ENCODE measurements at regions not wholly inside any gene's neighbourhood (a gene's known extent, or its start where the extent isn't known, plus 50 kb on each side); places are given as distances from the start of the nearest gene placed in this dataset.

DNA sequence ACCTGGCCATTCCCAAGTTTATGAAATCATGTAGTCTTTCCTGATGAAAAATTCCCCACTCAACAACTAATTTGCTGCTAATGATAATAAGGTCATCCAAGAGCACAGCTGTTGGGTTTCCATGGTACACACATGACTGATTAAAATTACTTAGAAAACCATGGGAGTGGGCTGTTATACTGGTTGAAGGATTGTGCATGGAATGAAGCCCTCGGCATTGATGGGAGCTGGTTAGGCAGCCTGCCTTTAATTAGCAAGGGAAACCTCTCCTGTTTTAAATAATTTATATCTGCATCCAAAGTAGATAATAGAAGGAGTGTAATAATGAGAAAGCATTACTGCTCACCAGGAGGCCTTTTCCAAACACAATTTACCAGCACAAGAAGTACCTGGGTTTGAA lies 235.1 kb upstream of the CFAP20DC start:
- no peak for DNase-seq

DNA sequence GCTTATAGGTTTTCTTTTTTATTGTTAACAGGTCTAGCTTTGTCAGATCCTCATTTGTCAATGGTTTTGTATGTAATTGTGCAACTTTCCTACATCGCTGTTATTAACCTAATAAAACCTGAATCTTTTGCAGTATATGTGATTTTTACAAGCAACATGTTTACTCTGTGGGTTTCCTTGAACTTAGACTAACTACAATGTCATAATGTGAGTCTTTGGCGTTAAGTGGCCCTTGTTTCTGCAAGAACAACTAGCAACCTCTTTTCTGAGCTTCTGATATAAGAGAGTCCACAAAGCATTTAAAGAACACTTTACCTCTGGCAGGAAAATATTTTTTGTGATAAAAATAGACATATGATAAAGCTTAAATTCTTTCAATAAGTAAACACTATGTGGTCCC lies 230.3 kb upstream of the CFAP20DC start:
- no peak for DNase-seq

DNA sequence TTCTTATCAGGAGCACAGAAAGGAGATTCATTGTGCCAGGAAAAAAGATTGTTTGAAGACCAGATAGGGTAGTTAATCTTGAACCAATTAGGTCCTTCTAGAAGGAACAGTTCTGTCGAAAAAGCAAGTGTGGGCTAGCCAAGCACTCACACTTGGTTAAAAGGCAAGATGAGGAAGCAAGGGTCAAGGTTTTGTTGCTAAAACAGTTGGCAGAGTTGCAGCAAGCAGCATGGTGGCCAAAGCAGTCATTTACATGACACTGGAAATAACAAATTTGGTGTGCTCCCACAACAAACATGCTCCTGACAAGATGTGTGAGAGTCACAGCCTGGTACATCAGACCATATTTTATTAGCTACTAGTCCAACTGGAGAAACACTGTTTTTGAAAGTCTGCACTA lies 228.0 kb upstream of the CFAP20DC start:
- DNase-seq, result no peak

DNA sequence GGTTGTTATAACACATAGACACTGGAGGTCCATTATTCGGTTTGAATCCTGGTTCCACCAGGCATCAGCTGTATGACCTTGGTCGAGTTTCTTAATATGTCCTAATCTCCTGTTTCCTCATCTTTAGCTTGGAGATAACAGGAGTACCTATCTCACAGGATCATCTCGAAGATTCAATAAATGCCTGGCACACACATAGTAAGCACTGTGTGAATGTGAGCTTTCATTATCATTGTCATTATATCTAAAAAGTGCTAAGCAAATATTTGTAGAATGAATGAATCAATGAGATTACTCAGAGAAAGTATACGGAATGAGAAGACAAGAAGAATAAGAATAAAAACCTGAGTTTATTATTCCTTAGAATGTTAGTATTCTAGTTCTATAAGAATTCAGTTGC lies 227.4 kb upstream of the CFAP20DC start:
- DNase-seq, result no peak

GRCh38 chr3:59273976-59274375 lies 224.2 kb upstream of the CFAP20DC start:
- DNase-seq, result no peak

- no peak for DNase-seq
Measured at GRCh38 chr3:59271971-59272370, 222.1 kb upstream of the CFAP20DC start.

DNA sequence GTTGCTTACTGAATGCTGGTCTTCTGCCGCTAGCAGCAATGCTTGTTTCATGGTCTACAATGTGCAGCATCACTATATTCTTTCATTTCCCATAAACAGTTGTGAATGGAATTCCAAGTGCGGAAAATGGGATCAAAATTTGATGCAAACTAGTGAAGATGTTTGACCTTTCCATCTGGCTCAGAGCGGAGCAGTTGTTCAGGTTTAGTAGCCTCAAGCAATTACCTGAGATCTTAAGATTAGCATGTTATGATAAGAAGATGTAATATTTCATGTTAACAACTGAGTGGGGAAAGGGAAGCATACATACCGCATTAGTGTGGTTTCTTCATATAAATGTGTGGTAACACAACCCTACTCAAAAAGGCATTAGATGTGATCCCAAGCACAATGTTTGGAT lies 221.1 kb upstream of the CFAP20DC start:
- DNase-seq, result no peak

- DNase-seq, result no peak
Measured at GRCh38 chr3:59270209-59270608, 220.4 kb upstream of the CFAP20DC start.

DNA sequence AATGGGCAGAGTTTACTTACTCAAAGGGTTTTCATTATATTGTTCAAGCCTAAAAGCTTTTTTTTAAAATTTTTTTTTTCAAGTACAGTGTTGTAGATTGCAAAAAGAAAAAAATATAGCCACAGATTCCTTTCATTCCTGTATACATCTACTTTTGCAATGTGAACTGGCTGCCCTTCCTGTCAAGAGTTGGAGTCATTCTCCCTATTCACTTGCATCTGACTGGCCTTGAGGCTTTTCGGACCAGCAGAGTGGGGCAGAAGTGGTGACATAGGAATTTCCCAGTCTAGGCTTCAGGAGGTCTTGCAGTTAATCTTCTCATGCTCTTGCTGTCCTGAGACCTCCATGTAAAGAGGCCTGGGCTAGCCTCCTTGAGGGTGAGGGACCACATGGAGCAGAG lies 218.3 kb upstream of the CFAP20DC start:
- DNase-seq, result no peak

DNA sequence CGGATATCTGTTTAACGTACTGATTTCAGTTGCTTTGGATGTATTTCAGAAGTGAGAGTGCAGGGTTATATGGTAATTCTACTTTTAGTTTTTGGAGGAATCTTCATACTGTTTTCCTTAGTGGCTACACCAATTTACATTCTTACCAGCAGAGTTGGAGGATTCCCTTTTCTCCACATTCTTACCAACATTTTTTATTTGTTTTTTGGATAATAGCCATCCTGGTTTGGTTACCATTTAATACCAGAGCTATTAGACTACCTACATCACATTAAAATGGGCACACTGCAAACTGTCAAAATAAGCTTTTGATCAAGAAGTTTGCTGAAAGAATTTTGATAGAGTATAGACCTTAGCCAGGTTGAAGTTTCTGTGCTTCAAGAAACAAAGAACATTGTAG lies 217.2 kb upstream of the CFAP20DC start:
- DNase-seq, result no peak

- DNase-seq, result no peak
Measured at GRCh38 chr3:59266551-59266950, 216.7 kb upstream of the CFAP20DC start.

GRCh38 chr3:59265566-59265965 lies 215.7 kb upstream of the CFAP20DC start:
- DNase-seq, result no peak

- DNase-seq, result no peak
Measured at GRCh38 chr3:59264366-59264765, 214.5 kb upstream of the CFAP20DC start.

DNA sequence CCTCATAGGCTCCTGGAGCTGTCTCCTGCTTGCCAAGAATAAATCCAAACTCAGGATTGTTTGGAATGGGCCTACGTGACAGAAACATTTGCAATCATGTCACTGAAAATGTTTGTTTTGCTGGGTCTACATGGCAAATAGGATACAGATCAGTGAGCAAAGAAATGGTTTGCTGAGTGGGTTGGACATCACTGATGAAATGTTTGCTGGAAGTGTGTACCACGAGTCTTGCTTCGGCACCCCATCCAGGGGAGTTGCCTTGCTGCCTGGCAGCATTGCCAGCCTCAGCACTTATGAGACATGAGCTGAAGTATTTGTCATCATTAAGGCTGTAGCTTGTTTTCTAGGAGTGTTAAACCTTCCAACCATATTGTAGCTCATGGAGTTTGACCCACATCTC lies 213.3 kb upstream of the CFAP20DC start:
- no peak for DNase-seq

GRCh38 chr3:59262076-59262498 lies 212.3 kb upstream of the CFAP20DC start:
- DNase-seq, result no peak

DNA sequence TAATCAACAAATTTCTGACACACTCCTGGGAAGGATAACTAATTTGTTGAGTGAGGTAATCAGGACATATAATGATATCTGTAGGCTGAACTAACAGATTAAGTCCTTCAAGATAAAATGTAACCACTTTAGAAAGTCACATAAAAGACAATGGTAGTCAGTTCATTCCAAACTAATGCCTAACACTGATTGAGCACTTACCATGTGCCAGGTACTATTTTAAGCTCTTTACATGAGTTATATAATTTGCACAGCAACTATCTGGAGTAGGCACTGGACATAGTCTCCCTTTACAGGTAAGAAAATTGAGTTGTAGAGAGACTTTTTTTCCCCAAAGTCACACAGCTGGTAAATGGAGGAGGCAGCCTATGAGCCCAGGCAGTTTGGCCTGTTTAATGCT lies 211.2 kb upstream of the CFAP20DC start:
- DNase-seq, result no peak

DNA sequence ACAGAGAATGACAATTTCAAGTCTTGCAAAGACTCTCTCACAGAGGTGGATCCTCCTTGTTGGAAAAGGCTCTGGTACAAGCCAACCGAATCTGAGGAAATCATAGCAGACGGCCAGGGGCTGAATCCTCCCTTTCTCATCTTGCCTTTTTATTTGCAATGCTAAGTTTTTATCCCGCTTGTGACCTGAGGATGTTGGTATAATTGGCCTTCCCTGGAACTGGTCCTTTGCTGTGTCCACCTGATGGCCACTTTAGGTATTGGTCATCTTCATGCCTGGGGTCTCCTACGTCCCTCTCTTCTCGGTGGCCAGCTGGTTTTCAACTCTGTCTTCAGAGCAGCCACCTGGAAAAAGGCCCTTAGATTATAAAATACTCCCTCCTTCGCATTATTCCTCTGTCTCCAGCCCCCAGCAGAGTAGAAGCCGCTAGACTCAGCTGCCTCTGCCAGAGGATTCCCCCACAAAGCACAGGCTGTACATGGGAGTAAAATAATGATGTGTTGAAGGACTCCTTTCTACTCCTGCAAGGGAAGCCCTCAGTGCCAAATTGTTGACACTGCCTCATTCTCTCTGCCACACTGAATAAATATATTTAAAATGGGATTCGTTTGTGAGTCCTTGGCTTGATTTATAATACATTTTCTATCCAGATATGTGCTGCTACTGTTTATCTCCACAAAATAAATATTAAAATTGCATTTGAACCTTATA lies 208.9 kb upstream of the CFAP20DC start:
- no peak for DNase-seq

DNA sequence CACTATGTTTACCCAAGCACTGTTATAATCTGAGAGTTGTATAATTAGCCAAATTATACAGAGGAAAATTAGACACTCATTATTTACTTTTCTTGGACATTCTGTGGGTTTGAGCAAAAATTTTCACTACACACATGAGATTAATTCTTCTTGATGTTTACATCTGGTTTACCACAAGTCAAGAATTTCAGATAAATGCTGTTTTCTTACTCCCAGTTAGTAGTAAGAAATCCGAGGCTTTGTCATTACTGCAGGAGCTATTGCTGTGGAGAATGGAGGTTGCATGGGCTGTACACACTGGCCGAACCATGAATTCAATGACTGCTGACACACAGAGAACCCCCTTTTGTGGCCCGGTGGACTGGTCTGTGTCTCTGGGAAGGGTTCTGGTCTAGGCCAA lies 207.7 kb upstream of the CFAP20DC start:
- DNase-seq, result no peak

DNA sequence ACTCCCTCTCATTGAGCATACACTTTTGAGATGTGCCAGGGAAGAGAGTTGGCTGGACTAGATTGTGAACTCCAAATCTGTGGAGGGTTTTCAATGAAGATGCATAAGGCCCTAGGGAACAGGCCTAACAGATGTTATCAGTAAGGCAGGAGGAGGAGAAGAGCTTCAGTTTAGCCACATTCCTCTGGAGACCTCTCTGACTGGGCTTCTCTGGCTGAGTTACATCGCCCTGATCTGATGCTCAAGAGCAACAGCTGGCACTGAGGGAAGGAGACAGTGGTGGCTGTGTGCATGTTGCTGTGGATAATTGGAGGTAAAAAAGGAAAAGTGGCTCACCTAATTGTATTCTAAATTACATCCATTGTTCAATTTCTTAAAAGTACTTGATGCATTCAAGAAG lies 206.4 kb upstream of the CFAP20DC start:
- no peak for DNase-seq

DNA sequence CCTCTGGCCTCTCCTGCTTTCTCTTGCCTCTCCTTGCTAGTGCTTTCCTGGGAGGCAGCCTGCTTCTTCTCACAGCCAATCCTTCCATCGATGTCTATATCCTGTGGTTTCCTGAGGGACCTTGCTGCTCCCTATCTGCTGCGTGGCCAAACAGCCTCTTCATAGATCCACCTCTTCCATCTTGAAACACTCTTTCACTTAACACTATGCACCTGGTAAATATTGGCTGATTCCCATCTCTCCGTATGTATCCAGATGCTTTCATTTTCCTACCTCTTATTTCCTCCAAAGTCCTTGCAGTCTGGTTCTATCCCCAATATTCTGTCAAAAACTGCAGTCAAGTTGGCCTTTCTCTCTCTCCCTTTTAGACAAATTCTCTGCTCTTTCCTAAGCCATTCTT lies 205.2 kb upstream of the CFAP20DC start:
- no peak for DNase-seq

GRCh38 chr3:59254433-59254832 lies 204.6 kb upstream of the CFAP20DC start:
- no peak for DNase-seq

DNA sequence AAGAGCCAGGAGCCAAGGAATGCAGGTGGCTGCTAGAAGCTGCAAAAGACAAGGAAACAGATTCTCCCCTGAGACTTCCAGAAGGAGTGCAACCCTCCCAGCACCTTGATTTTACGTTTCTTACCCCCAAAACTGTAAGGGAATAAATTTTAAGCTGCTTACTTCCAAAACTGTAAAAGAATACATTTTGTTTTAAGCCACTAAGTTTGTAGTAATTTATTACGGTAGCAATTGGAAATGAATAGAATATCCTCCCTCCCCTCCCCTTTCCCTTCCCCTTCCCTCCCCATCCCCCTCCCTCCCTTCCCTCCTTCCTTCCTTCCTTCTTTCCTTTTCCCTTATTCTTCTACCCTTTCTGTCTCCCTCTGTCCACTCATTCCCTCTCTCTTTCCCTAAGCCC lies 203.7 kb upstream of the CFAP20DC start:
- DNase-seq, result no peak

DNA sequence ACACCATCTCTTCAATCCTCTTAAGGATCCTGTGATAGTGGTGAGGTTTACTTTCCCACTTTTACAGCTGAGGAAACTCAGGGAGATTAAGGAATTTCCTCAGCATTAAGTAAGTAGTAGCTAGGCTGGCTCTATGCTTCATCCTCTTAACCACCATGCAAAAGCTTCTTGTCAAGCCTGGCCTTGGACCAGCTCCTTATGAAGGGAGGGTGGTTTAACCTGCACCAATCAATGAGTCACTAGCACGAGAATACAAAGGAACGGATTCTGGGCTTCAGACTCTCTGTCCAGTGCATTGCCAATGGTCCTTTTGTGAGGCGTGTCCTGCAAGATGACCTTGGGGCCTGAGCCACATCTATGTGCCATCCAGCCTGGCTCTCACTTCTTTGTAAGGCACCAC lies 202.0 kb upstream of the CFAP20DC start:
- DNase-seq, result no peak

GRCh38 chr3:59250600-59250999 lies 200.8 kb upstream of the CFAP20DC start:
- DNase-seq, result no peak

- DNase-seq, result no peak
Measured at GRCh38 chr3:59249698-59250361, 200.0 kb upstream of the CFAP20DC start.
